IPS-18c (cell line): ENCODE measurements at regions not wholly inside any gene's neighbourhood (a gene's known extent, or its start where the extent isn't known, plus 50 kb on each side); places are given as distances from the start of the nearest gene placed in this dataset.

Experiments
- H3K4me3 ChIP-seq: 2 replicates; pipeline ENCODE4 v1.7.0; 2013; ENCODE audit warnings: low read depth, mild to moderate bottlenecking, low read length, moderate library complexity; ENCODE audit not compliant: insufficient read depth
- H3K9me3 ChIP-seq: one replicate; pipeline ENCODE4 v1.6.1; 2013; ENCODE audit warnings: mild to moderate bottlenecking, low read length, moderate library complexity; ENCODE audit not compliant: control insufficient read depth, insufficient read depth

DNA sequence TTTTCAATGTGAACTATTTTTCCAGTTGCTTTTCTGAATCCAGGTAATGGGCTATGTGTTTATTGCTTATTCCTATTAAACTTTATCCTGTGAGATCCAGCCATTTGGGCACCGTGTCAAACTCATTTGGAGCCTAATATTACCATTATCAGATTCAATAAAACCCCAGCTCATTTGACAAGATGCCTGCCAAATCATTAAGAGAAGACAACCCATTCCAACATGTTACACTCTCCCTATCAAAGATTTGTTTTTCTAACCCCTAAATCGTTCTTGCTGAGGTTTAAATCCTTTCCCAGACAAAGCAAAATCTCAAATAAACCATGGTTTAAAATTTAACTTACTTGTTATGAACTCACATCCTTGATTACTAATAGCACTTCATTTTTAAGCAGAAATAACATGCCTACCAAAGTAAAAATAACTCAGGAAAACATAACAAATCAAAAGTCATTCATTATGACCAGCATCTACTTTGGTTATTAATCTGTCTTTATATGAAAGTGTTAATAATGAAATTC is 130.0 kb upstream of the TCF21 start:
- Histone ChIP-seq H3K9me3 (no peaks in the 10 kb centered on the region), H3K4me3 (no peak overlapping the region)

- Histone ChIP-seq H3K4me3 (no peak overlapping the region), H3K9me3 (no peaks in the 10 kb centered on the region)
Observed at GRCh38 chr6:133759524-133759923, 129.4 kb upstream of the TCF21 start.

- H3K4me3 ChIP-seq: no peak overlapping the region
- H3K9me3 ChIP-seq: no peaks in the 10 kb centered on the region
Observed at GRCh38 chr6:133761706-133762105, 127.2 kb upstream of the TCF21 start.

DNA sequence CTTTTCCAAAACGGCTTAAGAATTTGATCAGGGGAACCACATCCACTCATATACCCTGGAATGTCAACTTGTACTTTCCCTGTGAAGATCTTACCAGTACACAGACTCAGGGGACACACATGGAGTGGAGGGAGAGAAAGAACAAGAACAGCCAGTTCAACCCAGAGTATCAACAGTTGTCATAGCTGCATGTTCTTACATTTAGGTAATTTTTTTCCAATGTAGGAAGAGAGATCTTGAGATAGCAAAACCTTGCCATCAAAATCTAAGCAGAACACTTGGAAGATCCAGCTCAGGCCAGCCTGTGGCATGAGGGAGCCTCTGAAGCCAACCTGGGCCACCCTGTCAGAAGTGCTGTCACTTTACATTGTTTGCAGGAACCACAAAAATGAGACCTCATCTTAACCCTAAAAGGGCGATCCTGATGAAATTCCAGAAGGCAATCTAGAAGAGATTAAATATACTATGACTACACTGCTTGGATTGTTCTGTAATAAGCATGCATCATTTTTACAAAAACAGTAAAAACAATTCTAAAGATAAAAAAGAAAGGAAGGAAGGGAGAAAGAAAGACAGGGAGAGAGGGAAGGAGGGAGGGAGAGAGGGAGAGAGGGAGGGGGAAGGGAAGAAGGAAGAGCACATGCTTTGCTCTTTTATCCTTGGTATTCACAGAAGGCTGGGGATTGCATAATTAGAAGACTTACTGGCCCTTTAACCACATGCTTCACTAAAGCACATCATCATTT is 124.7 kb upstream of the TCF21 start:
- H3K4me3 ChIP-seq: no peak overlapping the region
- H3K9me3 ChIP-seq: no peaks in the 10 kb centered on the region

DNA sequence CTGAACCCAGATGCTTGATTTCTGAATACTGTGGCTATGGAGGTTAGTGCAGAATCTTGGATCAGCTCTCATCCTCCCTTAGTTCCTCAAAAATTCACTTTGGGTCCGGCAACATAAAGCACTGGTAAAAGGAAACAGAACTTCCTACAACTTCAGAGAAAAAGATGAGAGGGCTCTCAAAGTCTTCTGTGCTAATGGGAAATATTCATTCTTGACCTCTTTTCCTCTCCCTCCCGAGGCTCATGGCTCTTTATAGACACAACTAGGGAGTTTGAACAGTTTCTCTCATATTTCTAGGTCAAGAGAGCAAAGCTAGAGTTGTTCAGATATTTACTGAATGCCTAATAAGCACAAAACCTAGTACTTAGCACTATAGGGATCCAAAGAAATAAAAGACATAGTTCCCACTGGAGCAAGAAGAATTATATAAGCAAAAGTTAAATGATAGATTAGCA is 124.1 kb upstream of the TCF21 start:
- Histone ChIP-seq H3K4me3 (no peak overlapping the region), H3K9me3 (no peaks in the 10 kb centered on the region)

- no peak overlapping the region for H3K4me3 ChIP-seq
- no peaks in the 10 kb centered on the region for H3K9me3 ChIP-seq
Observed at GRCh38 chr6:133767357-133767970, 121.4 kb upstream of the TCF21 start.

DNA sequence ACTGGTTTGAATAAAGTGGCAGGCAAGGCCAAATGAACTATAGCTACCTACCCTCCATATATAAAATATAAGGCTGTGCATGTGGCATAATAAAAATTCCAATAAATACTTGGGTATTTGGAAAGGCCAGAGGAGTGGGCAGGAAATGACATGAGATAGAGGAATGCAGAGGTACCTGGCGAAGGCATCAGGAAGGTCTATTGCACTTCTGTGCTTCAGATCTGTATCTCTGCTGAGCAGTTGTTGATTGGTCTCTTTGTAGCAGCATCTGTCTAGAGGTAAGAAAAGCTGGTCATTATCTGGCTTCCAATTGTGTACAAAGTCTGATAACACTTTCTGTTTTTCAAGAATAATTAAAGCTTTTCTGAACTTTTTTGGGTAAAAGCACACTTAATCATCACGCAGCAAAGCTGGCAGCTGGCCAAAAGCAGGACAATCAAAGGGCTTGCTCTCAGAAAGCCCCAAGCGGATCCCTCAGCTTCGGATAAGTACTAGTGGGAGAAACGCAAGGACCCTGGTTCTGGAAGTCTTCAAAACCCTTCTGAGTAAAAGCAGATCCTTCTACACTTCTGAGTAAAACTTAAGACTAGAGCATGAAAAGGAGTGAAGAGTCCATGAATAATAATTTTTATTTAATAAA is 120.1 kb upstream of the TCF21 start:
- no peaks in the 10 kb centered on the region for H3K9me3 ChIP-seq
- no peak overlapping the region for H3K4me3 ChIP-seq

- no peaks in the 10 kb centered on the region for H3K9me3 ChIP-seq
- H3K4me3 ChIP-seq: no peak overlapping the region
Observed at GRCh38 chr6:133769463-133769862, 119.5 kb upstream of the TCF21 start.

GRCh38 chr6:133772567-133772966 is 116.3 kb upstream of the TCF21 start:
- no peak overlapping the region for H3K4me3 ChIP-seq
- no peaks in the 10 kb centered on the region for H3K9me3 ChIP-seq

DNA sequence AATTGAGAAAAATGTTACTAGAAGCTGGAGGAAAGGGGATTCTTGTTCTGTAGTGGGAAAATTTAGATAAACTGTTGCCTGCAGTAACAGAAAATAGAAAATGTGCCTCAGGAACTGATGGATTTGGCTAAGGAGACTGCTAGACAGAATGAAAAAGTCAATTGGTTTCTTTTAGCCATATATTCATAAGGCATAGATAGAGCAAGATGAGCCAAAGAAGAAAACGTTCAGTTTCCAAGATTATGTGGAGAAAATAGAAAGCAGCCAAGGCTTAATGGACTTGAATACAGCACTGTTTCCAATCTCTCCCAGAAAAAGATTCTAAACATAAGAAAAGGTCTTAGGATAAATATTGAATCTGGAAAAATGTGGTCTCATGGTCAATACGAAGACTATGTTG is 115.1 kb upstream of the TCF21 start:
- no peaks in the 10 kb centered on the region for H3K9me3 ChIP-seq
- H3K4me3 ChIP-seq: no peak overlapping the region

GRCh38 chr6:133774356-133774755 is 114.6 kb upstream of the TCF21 start:
- no peak overlapping the region for H3K4me3 ChIP-seq
- no peaks in the 10 kb centered on the region for H3K9me3 ChIP-seq

GRCh38 chr6:133778414-133779130 is 110.3 kb upstream of the TCF21 start:
- no peak overlapping the region for H3K4me3 ChIP-seq
- no peaks in the 10 kb centered on the region for H3K9me3 ChIP-seq

GRCh38 chr6:133779916-133780695 is 108.8 kb upstream of the TCF21 start:
- Histone ChIP-seq H3K4me3 (no peak overlapping the region), H3K9me3 (no peaks in the 10 kb centered on the region)

DNA sequence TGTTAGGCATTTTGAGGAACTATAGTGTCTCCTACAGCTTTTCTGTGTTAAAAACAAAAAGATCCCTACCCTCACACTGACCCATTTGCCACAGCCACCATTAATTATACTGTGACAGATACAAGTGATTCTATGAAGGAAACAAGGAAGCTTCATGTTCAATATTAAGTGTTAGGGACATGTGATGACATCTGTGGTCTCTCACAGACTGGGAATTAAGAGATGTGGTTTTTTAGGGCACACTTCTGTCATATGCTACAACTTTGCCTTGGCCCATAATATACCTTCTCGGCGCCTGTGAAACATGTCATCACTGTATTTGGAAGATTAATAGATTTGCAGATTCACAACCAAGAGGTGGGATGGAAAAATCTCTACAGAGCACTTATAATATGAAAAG is 102.9 kb upstream of the TCF21 start:
- Histone ChIP-seq H3K4me3 (no peak overlapping the region), H3K9me3 (no peaks in the 10 kb centered on the region)

- H3K9me3 ChIP-seq: no peaks in the 10 kb centered on the region
Observed at GRCh38 chr6:133787122-133787521, 101.8 kb upstream of the TCF21 start.

GRCh38 chr6:133787859-133788505 is 100.9 kb upstream of the TCF21 start:
- Histone ChIP-seq H3K9me3 (no peaks in the 10 kb centered on the region), H3K4me3 (no peak overlapping the region)

More at GRCh38 chr6:133787122-133787521, 101.8 kb upstream of the TCF21 start:
- no peak overlapping the region for H3K4me3 ChIP-seq
